Trophoblast cell (in vitro differentiated cells and primary cell): ENCODE measurements at regions not wholly inside any gene's neighbourhood (a gene's known extent, or its start where the extent isn't known, plus 50 kb on each side); places are given as distances from the start of the nearest gene placed in this dataset.
A peak's percentile ranks its signal among the peaks of the same experiment; 100 is the strongest.

Source experiments
- DNase-seq, 2 donors: peaks; one replicate each; pipeline ENCODE4 v3.0.0-alpha.2; 2016
- H2AFZ ChIP-seq: 2 replicates; pipeline ENCODE4 v1.6.1; 2013; ENCODE audit warnings: low read length, moderate library complexity, mild to moderate bottlenecking; ENCODE audit not compliant: insufficient read depth, poor library complexity
- H2AK5ac ChIP-seq: 2 replicates; pipeline ENCODE4 v1.6.1; 2013; ENCODE audit warnings: mild to moderate bottlenecking, low read length
- H2BK120ac ChIP-seq: 2 replicates; pipeline ENCODE4 v1.6.1; 2013; ENCODE audit warnings: low read length, mild to moderate bottlenecking, moderate library complexity; ENCODE audit not compliant: insufficient read depth, poor library complexity
- H2BK12ac ChIP-seq: 2 replicates; pipeline ENCODE4 v1.6.1; 2013; ENCODE audit warnings: mild to moderate bottlenecking, low read length, moderate library complexity
- H2BK5ac ChIP-seq: 2 replicates; pipeline ENCODE4 v1.6.1; 2013; ENCODE audit warnings: low read length, low read depth, moderate library complexity, mild to moderate bottlenecking; ENCODE audit not compliant: poor library complexity
- H3K14ac ChIP-seq: 2 replicates; pipeline ENCODE4 v1.6.1; 2013; ENCODE audit warnings: mild to moderate bottlenecking, low read length
- H3K18ac ChIP-seq: 2 replicates; pipeline ENCODE4 v1.6.1; 2013; ENCODE audit warnings: mild to moderate bottlenecking, low read length
- H3K23ac ChIP-seq: 2 replicates; pipeline ENCODE4 v1.6.1; 2013; ENCODE audit warnings: low read length
- H3K27ac ChIP-seq: 2 replicates; pipeline ENCODE4 v1.5.1; 2013; ENCODE audit warnings: low read depth, mild to moderate bottlenecking, inconsistent platforms, low read length, moderate library complexity
- H3K27me3 ChIP-seq: 2 replicates; pipeline ENCODE4 v1.6.1; 2013; ENCODE audit warnings: inconsistent platforms, mild to moderate bottlenecking, low read length, moderate library complexity; ENCODE audit not compliant: insufficient read depth
- H3K36me3 ChIP-seq, 2 experiments: 1 replicate in 1 of 2; 2 replicates in 1 of 2; pipeline ENCODE4 v1.6.1; 2013; ENCODE audit warnings: low read length in 2 of 2, mild to moderate bottlenecking in 2 of 2, moderate library complexity in 1 of 2; ENCODE audit not compliant: insufficient read depth in 2 of 2, control insufficient read depth in 1 of 2
- H3K4ac ChIP-seq: 2 replicates; pipeline ENCODE4 v1.6.1; 2013; ENCODE audit warnings: low read depth, mild to moderate bottlenecking, low read length, moderate library complexity
- H3K4me1 ChIP-seq, 2 experiments: 1 replicate in 1 of 2; 2 replicates in 1 of 2; pipeline ENCODE4 v1.6.1; 2013; ENCODE audit warnings: low read length in 2 of 2, mild to moderate bottlenecking in 2 of 2, moderate library complexity in 1 of 2; ENCODE audit not compliant: insufficient read depth in 2 of 2, control insufficient read depth in 1 of 2
- H3K4me2 ChIP-seq: 2 replicates; pipeline ENCODE4 v1.6.1; 2013; ENCODE audit warnings: inconsistent platforms, mild to moderate bottlenecking, low read length, moderate library complexity
- H3K4me3 ChIP-seq: 2 replicates; pipeline ENCODE4 v1.5.1; 2013; ENCODE audit warnings: mild to moderate bottlenecking, low read depth, low read length, inconsistent platforms
- H3K79me1 ChIP-seq: one replicate; pipeline ENCODE4 v1.6.1; 2013; ENCODE audit warnings: low read length
- H3K79me2 ChIP-seq: 2 replicates; pipeline ENCODE4 v1.6.1; 2013; ENCODE audit warnings: low read length, mild to moderate bottlenecking; ENCODE audit not compliant: control insufficient read depth, insufficient read depth, poor library complexity
- H3K9ac ChIP-seq: 2 replicates; pipeline ENCODE4 v1.6.1; 2013; ENCODE audit warnings: mild to moderate bottlenecking, low read length
- H3K9me3 ChIP-seq: 2 replicates; pipeline ENCODE4 v1.6.1; 2013; ENCODE audit warnings: low read depth, mild to moderate bottlenecking, control low read depth, inconsistent platforms, low read length; ENCODE audit not compliant: insufficient read depth
- H4K12ac ChIP-seq: 2 replicates; pipeline ENCODE4 v1.6.1; 2013; ENCODE audit warnings: low read depth, mild to moderate bottlenecking, low read length, moderate library complexity
- H4K8ac ChIP-seq: 2 replicates; pipeline ENCODE4 v1.6.1; 2013; ENCODE audit warnings: low read depth, mild to moderate bottlenecking, low read length, moderate library complexity
- H4K91ac ChIP-seq: one replicate; pipeline ENCODE4 v1.6.1; 2013; ENCODE audit warnings: low read depth, mild to moderate bottlenecking, low read length, moderate library complexity
- WGBS: extraction: QIAGEN DNeasy Blood & Tissue Kit; methylation state at CpG from one replicate; pipeline ENCODE4 v1.1.7; 2013; ENCODE audit warnings: missing lambda C conversion rate; ENCODE audit not compliant: insufficient read length, insufficient coverage; ENCODE audit errors: extremely low coverage; 5-methylcytosine and 5-hydroxymethylcytosine counted together

- Histone ChIP-seq H3K18ac (no peak overlapping the region), H3K27ac (no peak overlapping the region), H3K23ac (no peak overlapping the region), H2BK12ac (no peak overlapping the region), H3K27me3 (no peaks in the 10 kb centered on the region), H2AFZ (no peak overlapping the region), H4K12ac (no peak overlapping the region), H3K4me1 (peaks cover 7 to 8% of the 10 kb centered on the region in 2 experiments), H3K9me3 (no peaks in the 10 kb centered on the region), H3K4me3 (no peak overlapping the region), H4K8ac (no peak overlapping the region), H3K79me1 (peaks cover 2% of the 10 kb centered on the region), H3K79me2 (no peaks in the 10 kb centered on the region), H2AK5ac (no peak overlapping the region), H3K9ac (no peak overlapping the region), H3K36me3 (no peaks in the 10 kb centered on the region), H3K4me2 (no peak overlapping the region), H4K91ac (no peak overlapping the region), H3K14ac (no peak overlapping the region), H2BK120ac (no peak overlapping the region), H2BK5ac (no peak overlapping the region), H3K4ac (no peak overlapping the region)
- WGBS, result no CpG with 5 or more reads among the region's 14 CpGs
- peak; percentile 62 to 69 for DNase-seq
Observed at GRCh38 chr10:44043646-44044375, 341.1 kb downstream of the CXCL12 start.

GRCh38 chr10:44042926-44043602, 341.8 kb downstream of the CXCL12 start:
- Histone ChIP-seq H2AK5ac (no peak overlapping the region), H3K27ac (no peak overlapping the region), H3K18ac (no peak overlapping the region), H2BK120ac (no peak overlapping the region), H3K36me3 (no peaks in the 10 kb centered on the region), H3K27me3 (no peaks in the 10 kb centered on the region), H3K9ac (no peak overlapping the region), H3K79me2 (no peaks in the 10 kb centered on the region), H3K4me2 (no peak overlapping the region), H2BK5ac (no peak overlapping the region), H3K9me3 (no peaks in the 10 kb centered on the region), H4K12ac (no peak overlapping the region), H3K14ac (no peak overlapping the region), H2AFZ (no peak overlapping the region), H2BK12ac (no peak overlapping the region), H3K79me1 (peaks cover 2% of the 10 kb centered on the region), H3K4me3 (no peak overlapping the region), H4K8ac (no peak overlapping the region), H4K91ac (no peak overlapping the region), H3K4ac (no peak overlapping the region), H3K4me1 (peaks cover 7 to 8% of the 10 kb centered on the region in 2 experiments), H3K23ac (no peak overlapping the region)
- no CpG with 5 or more reads among the region's 9 CpGs for WGBS
- DNase-seq, result no peak

GRCh38 chr10:44042075-44042770, 342.7 kb downstream of the CXCL12 start:
- H2BK120ac ChIP-seq, result no peak overlapping the region

GRCh38 chr10:44039599-44039998, 345.3 kb downstream of the CXCL12 start:
- Histone ChIP-seq H3K79me2 (no peaks in the 10 kb centered on the region), H2BK5ac (no peak overlapping the region), H3K36me3 (no peaks in the 10 kb centered on the region), H3K14ac (no peak overlapping the region), H2AK5ac (no peak overlapping the region), H3K4me3 (no peak overlapping the region), H3K79me1 (peaks cover 2% of the 10 kb centered on the region), H3K18ac (no peak overlapping the region), H3K27ac (no peak overlapping the region), H3K4me1 (peaks cover 2 to 3% of the 10 kb centered on the region in 2 experiments), H2BK120ac (no peak overlapping the region), H3K9me3 (no peaks in the 10 kb centered on the region), H3K4ac (no peak overlapping the region), H4K12ac (no peak overlapping the region), H3K4me2 (no peak overlapping the region), H3K9ac (no peak overlapping the region), H3K23ac (no peak overlapping the region), H3K27me3 (no peaks in the 10 kb centered on the region), H2AFZ (no peak overlapping the region), H4K91ac (no peak overlapping the region), H2BK12ac (no peak overlapping the region), H4K8ac (no peak overlapping the region)
- WGBS, result no CpG with 5 or more reads among the region's 3 CpGs
- DNase-seq, result peak in 1 of 2 donors; percentile 54

More at GRCh38 chr10:44042075-44042770, 342.7 kb downstream of the CXCL12 start:
- Histone ChIP-seq H3K79me1 (peaks cover 2% of the 10 kb centered on the region), H3K23ac (no peak overlapping the region), H3K27me3 (no peaks in the 10 kb centered on the region), H3K4me3 (no peak overlapping the region), H2AK5ac (no peak overlapping the region), H4K12ac (no peak overlapping the region), H2BK12ac (no peak overlapping the region), H3K9ac (no peak overlapping the region), H4K91ac (no peak overlapping the region), H3K79me2 (no peaks in the 10 kb centered on the region), H2BK5ac (no peak overlapping the region), H3K27ac (no peak overlapping the region), H3K18ac (no peak overlapping the region), H3K9me3 (no peaks in the 10 kb centered on the region), H3K14ac (no peak overlapping the region), H3K4me2 (no peak overlapping the region), H2AFZ (no peak overlapping the region), H3K4me1 (peaks cover 7 to 8% of the 10 kb centered on the region in 2 experiments), H3K4ac (no peak overlapping the region), H4K8ac (no peak overlapping the region), H3K36me3 (no peaks in the 10 kb centered on the region)
- DNase-seq, result no peak
- no CpG with 5 or more reads among the region's 2 CpGs for WGBS
